Hepatocyte (in vitro differentiated cells): ENCODE measurements at regions not wholly inside any gene's neighbourhood (a gene's known extent, or its start where the extent isn't known, plus 50 kb on each side); places are given as distances from the start of the nearest gene placed in this dataset.

Experiments used
- DNase-seq: peaks from one replicate; pipeline ENCODE4 v3.0.0-alpha.2; 2016; ENCODE audit warnings: low spot score
- H2AFZ ChIP-seq: fragments of 200-600 bp; sonication (generic); 2 replicates; pipeline ENCODE4 v1.6.0; 2016; ENCODE audit warnings: antibody characterized with exemption, mild to moderate bottlenecking
- H3K27ac ChIP-seq: fragments of 200-600 bp; sonication (generic); 2 replicates; pipeline ENCODE4 v1.5.1; 2016; ENCODE audit warnings: mild to moderate bottlenecking
- H3K27me3 ChIP-seq: fragments of 200-600 bp; sonication (generic); 2 replicates; pipeline ENCODE4 v1.6.1; 2016
- H3K36me3 ChIP-seq: fragments of 200-600 bp; sonication (generic); replicated peaks from 2 replicates; pipeline ENCODE4 v1.5.1; 2016; ENCODE audit warnings: low read depth; ENCODE audit not compliant: insufficient read depth
- H3K4me1 ChIP-seq: fragments of 200-600 bp; sonication (generic); 2 replicates; pipeline ENCODE4 v1.5.1; 2016; ENCODE audit warnings: mild to moderate bottlenecking, moderate library complexity; ENCODE audit not compliant: insufficient read depth
- H3K4me2 ChIP-seq: fragments of 200-600 bp; sonication (generic); 2 replicates; pipeline ENCODE4 v1.6.0; 2016
- H3K4me3 ChIP-seq: fragments of 200-600 bp; sonication (generic); 2 replicates; pipeline ENCODE4 v1.5.1; 2016; ENCODE audit warnings: mild to moderate bottlenecking
- H3K79me2 ChIP-seq: fragments of 200-600 bp; sonication (generic); 2 replicates; pipeline ENCODE4 v1.6.0; 2017; ENCODE audit warnings: mild to moderate bottlenecking
- H3K9me2 ChIP-seq: fragments of 200-600 bp; sonication (generic); replicated peaks from 2 replicates; pipeline ENCODE4 v1.6.0; 2017; ENCODE audit warnings: mild to moderate bottlenecking; ENCODE audit not compliant: insufficient read depth
- H3K9me3 ChIP-seq: fragments of 200-600 bp; sonication (generic); 2 replicates; pipeline ENCODE4 v1.5.1; 2016; ENCODE audit warnings: low read depth, mild to moderate bottlenecking
- H4K20me1 ChIP-seq: fragments of 200-600 bp; sonication (generic); 2 replicates; pipeline ENCODE4 v1.6.0; 2016; ENCODE audit warnings: mild to moderate bottlenecking; ENCODE audit not compliant: insufficient read depth, poor library complexity, severe bottlenecking
- EZH2 ChIP-seq: fragments of 200-600 bp; sonication (generic); IDR thresholded peaks from 2 replicates; pipeline ENCODE4 v1.6.1; 2016; ENCODE audit warnings: antibody characterized with exemption, mild to moderate bottlenecking, borderline replicate concordance
- EZH2phosphoT487 ChIP-seq: fragments of 200-600 bp; sonication (generic); IDR thresholded peaks from one replicate; pipeline ENCODE4 v1.6.1; 2018; ENCODE audit warnings: antibody characterized with exemption, mild to moderate bottlenecking, low read depth, moderate library complexity; ENCODE audit not compliant: unreplicated experiment, severe bottlenecking
- WGBS: methylation state at CpG from one replicate; pipeline ENCODE4 v1.1.6; 2016; ENCODE audit warnings: low lambda C conversion rate; ENCODE audit errors: missing lambda C conversion rate; 5-methylcytosine and 5-hydroxymethylcytosine counted together
- TF ChIP-seq, protein P1 (sequence below): fragments of 200-600 bp; sonication (generic); IDR thresholded peaks from 2 replicates; pipeline ENCODE4 v1.5.1; 2016; ENCODE audit warnings: antibody characterized with exemption, mild to moderate bottlenecking; ENCODE audit not compliant: poor library complexity

DNA sequence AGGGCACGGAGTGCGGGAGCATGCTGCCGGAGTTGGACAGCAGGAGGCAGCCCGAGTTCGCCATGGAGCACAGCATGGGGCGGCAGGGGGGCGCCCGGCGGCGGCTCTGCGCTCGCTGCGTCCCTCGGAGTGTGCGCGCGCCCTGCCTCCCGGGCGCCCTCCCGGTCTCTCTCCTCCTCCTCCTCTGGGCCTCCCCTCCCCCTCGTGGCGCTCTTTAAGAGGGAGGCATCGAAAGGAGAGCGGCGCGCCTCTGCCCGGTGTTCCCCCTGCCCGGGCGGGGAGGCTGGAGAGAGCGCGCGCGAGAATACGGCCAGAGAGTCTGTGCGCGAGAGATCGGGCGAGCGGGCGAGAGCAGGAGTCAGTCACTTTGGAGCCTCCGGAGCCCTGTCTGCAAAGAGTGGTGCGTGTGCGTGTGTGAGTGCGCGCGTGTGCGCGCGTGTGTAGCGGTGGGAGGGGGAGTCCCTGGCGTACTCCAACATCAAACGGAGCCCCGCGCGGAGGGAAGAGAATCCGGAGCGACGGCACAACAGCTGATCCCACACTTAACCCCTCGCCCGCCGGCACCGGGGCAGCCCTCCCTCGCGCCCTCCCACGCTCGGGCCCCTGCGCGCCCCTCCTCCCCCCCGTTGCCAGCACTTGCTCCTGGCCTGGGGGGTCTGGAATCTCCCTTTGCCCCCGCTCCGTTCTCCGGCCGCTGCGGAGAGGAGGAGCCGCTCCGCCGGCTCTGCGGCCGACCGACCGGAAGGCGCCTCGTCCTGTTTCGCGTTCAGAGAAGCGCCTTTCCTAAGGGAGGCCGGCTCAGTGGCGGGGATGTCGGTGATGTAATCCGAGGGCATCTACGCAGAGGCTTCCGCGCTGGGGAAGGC, 108.9 kb downstream of the ENGASE start:
- TF ChIP-seq, protein P1, sequence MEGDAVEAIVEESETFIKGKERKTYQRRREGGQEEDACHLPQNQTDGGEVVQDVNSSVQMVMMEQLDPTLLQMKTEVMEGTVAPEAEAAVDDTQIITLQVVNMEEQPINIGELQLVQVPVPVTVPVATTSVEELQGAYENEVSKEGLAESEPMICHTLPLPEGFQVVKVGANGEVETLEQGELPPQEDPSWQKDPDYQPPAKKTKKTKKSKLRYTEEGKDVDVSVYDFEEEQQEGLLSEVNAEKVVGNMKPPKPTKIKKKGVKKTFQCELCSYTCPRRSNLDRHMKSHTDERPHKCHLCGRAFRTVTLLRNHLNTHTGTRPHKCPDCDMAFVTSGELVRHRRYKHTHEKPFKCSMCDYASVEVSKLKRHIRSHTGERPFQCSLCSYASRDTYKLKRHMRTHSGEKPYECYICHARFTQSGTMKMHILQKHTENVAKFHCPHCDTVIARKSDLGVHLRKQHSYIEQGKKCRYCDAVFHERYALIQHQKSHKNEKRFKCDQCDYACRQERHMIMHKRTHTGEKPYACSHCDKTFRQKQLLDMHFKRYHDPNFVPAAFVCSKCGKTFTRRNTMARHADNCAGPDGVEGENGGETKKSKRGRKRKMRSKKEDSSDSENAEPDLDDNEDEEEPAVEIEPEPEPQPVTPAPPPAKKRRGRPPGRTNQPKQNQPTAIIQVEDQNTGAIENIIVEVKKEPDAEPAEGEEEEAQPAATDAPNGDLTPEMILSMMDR: peak; percentile 10
- TF ChIP-seq EZH2: peak; percentile 74
- peak; percentile 59 for TF ChIP-seq EZH2phosphoT487
- Histone ChIP-seq H3K27me3 (peaks cover 88% of the 10 kb centered on the region), H3K4me3 (peak overlapping the region; percentile 23), H3K36me3 (no peaks in the 10 kb centered on the region), H2AFZ (no peak overlapping the region), H3K27ac (no peak overlapping the region), H3K79me2 (no peaks in the 10 kb centered on the region), H3K9me3 (no peaks in the 10 kb centered on the region), H4K20me1 (no peaks in the 10 kb centered on the region), H3K9me2 (no peaks in the 10 kb centered on the region), H3K4me1 (no peaks in the 10 kb centered on the region), H3K4me2 (peak overlapping the region; percentile 90)
- WGBS: 2% methylated on average over 52 of the region's 93 CpGs
- DNase-seq: peak; percentile 41

DNA sequence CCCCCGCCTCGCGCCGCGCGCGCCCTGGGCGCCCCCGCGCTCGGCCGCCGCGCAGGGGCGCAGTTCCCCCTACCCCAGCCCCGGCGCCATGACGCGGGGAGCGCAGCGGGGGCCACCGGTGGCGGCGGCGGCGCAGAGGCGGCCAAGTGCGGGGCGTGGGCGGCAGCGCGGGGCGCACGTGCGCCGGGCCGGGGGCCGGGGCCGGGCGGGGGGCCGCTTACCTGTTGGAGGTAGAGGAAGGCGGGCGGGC, 108.3 kb downstream of the ENGASE start:
- H3K27me3 ChIP-seq: peaks cover 92% of the 10 kb centered on the region
- no peaks in the 10 kb centered on the region for H3K4me1 ChIP-seq
- 0% methylated on average over 15 of the region's 43 CpGs for WGBS
- no peak overlapping the region for H3K27ac ChIP-seq
- no peak for DNase-seq
- H3K4me3 ChIP-seq: no peak overlapping the region
- no peaks in the 10 kb centered on the region for H3K9me3 ChIP-seq
- no peaks in the 10 kb centered on the region for H3K79me2 ChIP-seq
- H3K4me2 ChIP-seq: peak overlapping the region; percentile 90
- H3K36me3 ChIP-seq: no peaks in the 10 kb centered on the region
- no peak for TF ChIP-seq EZH2
- TF ChIP-seq EZH2phosphoT487: no peak
- no peaks in the 10 kb centered on the region for H4K20me1 ChIP-seq
- H2AFZ ChIP-seq: no peak overlapping the region
- H3K9me2 ChIP-seq: no peaks in the 10 kb centered on the region

DNA sequence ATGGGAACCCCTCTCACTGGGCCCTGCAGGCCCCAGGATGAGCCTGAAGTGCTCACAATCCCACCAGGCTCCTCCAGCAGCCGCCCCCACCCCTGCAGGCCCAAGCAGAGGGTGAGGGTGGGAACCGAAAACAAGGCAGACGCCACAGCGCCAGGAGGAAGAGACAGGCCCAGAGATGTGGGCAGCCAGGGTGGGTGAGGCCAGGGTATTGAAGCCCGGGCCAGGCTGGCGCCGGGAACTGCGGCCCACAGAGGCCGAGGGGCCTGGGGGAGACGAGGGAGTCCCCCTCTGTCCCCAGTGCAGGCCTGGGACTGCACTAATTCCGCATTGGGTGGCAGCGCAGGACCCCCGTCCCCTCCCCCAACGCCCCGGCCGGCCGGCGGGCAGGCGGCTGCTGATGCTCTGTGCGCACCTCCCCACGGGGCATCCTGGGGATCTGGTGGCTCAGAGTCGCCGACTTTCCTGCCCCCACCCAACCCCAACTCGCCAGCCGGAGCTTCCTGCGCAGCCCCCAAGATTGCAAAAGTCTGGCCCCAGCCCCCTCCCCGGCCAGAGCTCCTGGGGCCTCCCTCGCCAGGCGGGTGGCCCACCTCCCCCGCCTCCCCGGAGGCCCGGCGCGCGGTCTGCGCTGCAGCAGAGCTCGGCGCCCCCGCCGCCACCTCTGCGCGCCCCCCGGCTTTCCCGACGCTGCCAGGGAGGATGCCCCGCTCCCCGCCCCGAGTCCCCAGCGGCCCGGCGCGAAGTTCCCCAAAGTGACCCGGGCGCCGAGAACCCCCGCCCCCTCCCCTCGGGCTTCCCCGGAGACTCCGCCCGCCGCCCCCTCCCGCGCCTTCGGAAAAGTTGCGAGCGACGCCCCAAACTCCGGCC, 107.8 kb downstream of the ENGASE start:
- no peak overlapping the region for H2AFZ ChIP-seq
- no peaks in the 10 kb centered on the region for H3K9me2 ChIP-seq
- no peak overlapping the region for H3K27ac ChIP-seq
- H3K27me3 ChIP-seq: peaks cover 87% of the 10 kb centered on the region
- H3K36me3 ChIP-seq: no peaks in the 10 kb centered on the region
- no peak for DNase-seq
- 38% methylated on average over 13 of the region's 68 CpGs for WGBS
- no peak for TF ChIP-seq EZH2phosphoT487
- TF ChIP-seq EZH2: no peak
- TF ChIP-seq, protein P1: no peak
- no peaks in the 10 kb centered on the region for H3K79me2 ChIP-seq
- no peaks in the 10 kb centered on the region for H3K4me1 ChIP-seq
- no peak overlapping the region for H3K4me2 ChIP-seq
- no peaks in the 10 kb centered on the region for H4K20me1 ChIP-seq
- no peak overlapping the region for H3K4me3 ChIP-seq
- no peaks in the 10 kb centered on the region for H3K9me3 ChIP-seq
